HG02610 (cell line): ENCODE measurements at regions not wholly inside any gene's neighbourhood (a gene's known extent, or its start where the extent isn't known, plus 50 kb on each side); places are given as distances from the start of the nearest gene placed in this dataset.
A peak's percentile ranks its signal among the peaks of the same experiment; 100 is the strongest.

Source experiments
- ATAC-seq: cut with Tn5 transposase; IDR thresholded peaks from one replicate; pipeline ENCODE4 v1.9.1; 2021; ENCODE audit warnings: mild to moderate bottlenecking, moderate library complexity; ENCODE audit not compliant: unreplicated experiment

GRCh38 chr1:118366286-118366685 is 181.3 kb upstream of the SPAG17 start:
- ATAC-seq, result no peak

- ATAC-seq, result no peak
Measured at GRCh38 chr1:118364882-118365281, 179.9 kb upstream of the SPAG17 start.

- ATAC-seq, result no peak
Measured at GRCh38 chr1:118363396-118363795, 178.4 kb upstream of the SPAG17 start.

- no peak for ATAC-seq
Measured at GRCh38 chr1:118360817-118361216, 175.8 kb upstream of the SPAG17 start.

GRCh38 chr1:118346936-118347335 is 161.9 kb upstream of the SPAG17 start:
- ATAC-seq, result no peak

GRCh38 chr1:118340928-118341910 is 156.2 kb upstream of the SPAG17 start:
- no peak for ATAC-seq

- no peak for ATAC-seq
Measured at GRCh38 chr1:118339400-118340124, 154.5 kb upstream of the SPAG17 start.

GRCh38 chr1:118338936-118339335 is 153.9 kb upstream of the SPAG17 start:
- ATAC-seq, result no peak

- ATAC-seq, result no peak
Measured at GRCh38 chr1:118337346-118337745, 152.3 kb upstream of the SPAG17 start.

- peak; percentile 97 for ATAC-seq
Measured at GRCh38 chr1:118335331-118335732, 150.3 kb upstream of the SPAG17 start.

GRCh38 chr1:118334506-118334905 is 149.5 kb upstream of the SPAG17 start:
- no peak for ATAC-seq

- ATAC-seq, result no peak
Measured at GRCh38 chr1:118333601-118334210, 148.7 kb upstream of the SPAG17 start.

- no peak for ATAC-seq
Measured at GRCh38 chr1:118326960-118327629, 142.1 kb upstream of the SPAG17 start.

- no peak for ATAC-seq
Measured at GRCh38 chr1:118325550-118326225, 140.7 kb upstream of the SPAG17 start.

- no peak for ATAC-seq
Measured at GRCh38 chr1:118323246-118323645, 138.2 kb upstream of the SPAG17 start.

GRCh38 chr1:118322331-118322730 is 137.3 kb upstream of the SPAG17 start:
- no peak for ATAC-seq

- no peak for ATAC-seq
Measured at GRCh38 chr1:118321840-118322239, 136.8 kb upstream of the SPAG17 start.

GRCh38 chr1:118317842-118318614 is 133.0 kb upstream of the SPAG17 start:
- ATAC-seq, result no peak

- ATAC-seq, result no peak
Measured at GRCh38 chr1:118306851-118307250, 121.8 kb upstream of the SPAG17 start.
